Stomach (tissue), 8 donors: ENCODE measurements at regions not wholly inside any gene's neighbourhood (a gene's known extent, or its start where the extent isn't known, plus 50 kb on each side); places are given as distances from the start of the nearest gene placed in this dataset.

Experiments
- DNase-seq, 2 donors: peaks; one replicate each; pipeline versions ENCODE4 v3.0.0 to v3.0.0-alpha.2; 2013 to 2019
- H3K27ac ChIP-seq, 5 donors: fragments of 200-600 bp in 4 of 5; sonication (generic) in 4 of 5; one replicate each; pipeline ENCODE4 v1.5.1; 2013 to 2019; ENCODE audit warnings: mild to moderate bottlenecking in 1 of 5, moderate library complexity in 1 of 5
- H3K27me3 ChIP-seq, 3 donors: fragments of 200-600 bp; sonication (generic); one replicate each; pipeline ENCODE4 v1.5.1; 2017 to 2019; ENCODE audit warnings: mixed run types in 1 of 3
- H3K36me3 ChIP-seq, 4 donors: fragments of 200-600 bp; sonication (generic); 1 replicate in 3 of 4; 2 replicates in 1 of 4; pipeline ENCODE4 v1.5.1; 2016 to 2019
- H3K4me1 ChIP-seq, 4 donors: fragments of 200-600 bp; sonication (generic); one replicate each; pipeline ENCODE4 v1.5.1; 2016 to 2019
- H3K4me3 ChIP-seq, 4 donors: fragments of 200-600 bp; sonication (generic) in 3 of 4; one replicate each; pipeline ENCODE4 v1.5.1; 2016 to 2019; ENCODE audit warnings: mild to moderate bottlenecking in 1 of 4
- H3K9me3 ChIP-seq, 4 donors: fragments of 200-600 bp; sonication (generic); one replicate each; pipeline ENCODE4 v1.5.1; 2016 to 2019
- EP300 ChIP-seq: sonication (generic); formaldehyde crosslinking; IDR thresholded peaks from one replicate; pipeline ENCODE4 v1.6.1; 2017; ENCODE audit warnings: antibody characterized with exemption
- POLR2A ChIP-seq, 4 donors: fragments of 450-650 bp; IDR thresholded peaks; one replicate each; pipeline ENCODE4 v1.6.1; 2016; ENCODE audit warnings: antibody characterized with exemption in 4 of 4, control low read depth in 2 of 4, mild to moderate bottlenecking in 1 of 4, moderate library complexity in 1 of 4
- POLR2AphosphoS5 ChIP-seq, 3 donors: sonication (generic); formaldehyde crosslinking; IDR thresholded peaks; one replicate each; pipeline ENCODE4 v1.6.1; 2016; ENCODE audit warnings: antibody characterized with exemption in 3 of 3
- WGBS, 5 donors: extraction: QIAGEN DNeasy Blood & Tissue Kit in 3 of 5; methylation state at CpG; one replicate each; pipeline versions ENCODE4 v1.1.5 to v1.1.7; 2013 to 2018; 5-methylcytosine and 5-hydroxymethylcytosine counted together
- intact Hi-C: fragments of 100-400 bp; cut with DNase I; formaldehyde crosslinking; loops from one replicate; pipeline ENCODE4 v1.15.1; 2023; ENCODE audit warnings: low total_unique reads
- TF ChIP-seq, protein P1 (sequence below), 7 experiments: fragments of 450-650 bp in 4 of 7; fragments of 200-600 bp in 3 of 7; sonication (generic) in 3 of 7; IDR thresholded peaks; one replicate each; pipeline ENCODE4 v1.5.1; 2016 to 2019; ENCODE audit warnings: antibody characterized with exemption in 7 of 7, control low read depth in 2 of 7, mild to moderate bottlenecking in 1 of 7
- donor health status: healthy with polysubstance abuse.
- donor health status: Bipolar disorder and iron deficiency.
- donor health status: healthy.

DNA sequence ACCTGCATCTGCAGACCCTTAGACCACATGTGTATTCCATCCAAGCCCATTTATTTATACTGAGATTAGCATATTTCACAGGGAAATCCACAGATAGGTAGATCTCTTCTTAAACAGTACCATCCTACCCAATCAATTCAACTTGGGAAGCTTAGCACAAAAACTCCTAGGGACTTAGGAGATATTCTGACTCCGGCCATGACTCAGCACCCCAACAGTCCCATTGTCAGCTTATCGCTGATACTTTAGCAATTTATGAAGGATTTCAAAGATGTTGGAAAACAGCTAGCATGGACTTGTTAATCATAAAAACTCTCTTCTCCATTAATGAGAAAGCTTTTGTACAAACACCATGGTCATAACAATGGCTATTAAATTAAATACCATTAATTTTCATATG, 236.2 kb upstream of the PREP start:
- H3K27me3 ChIP-seq = no peaks in the 10 kb centered on the region
- no peak overlapping the region for H3K27ac ChIP-seq
- H3K36me3 ChIP-seq = no peaks in the 10 kb centered on the region
- intact Hi-C loops = no loop called here
- TF ChIP-seq EP300 (no peak), POLR2A (IDR thresholded peaks at IDR 0.05) (no peak), POLR2AphosphoS5 (IDR thresholded peaks at IDR 0.05) (no peak)
- TF ChIP-seq, protein P1, sequence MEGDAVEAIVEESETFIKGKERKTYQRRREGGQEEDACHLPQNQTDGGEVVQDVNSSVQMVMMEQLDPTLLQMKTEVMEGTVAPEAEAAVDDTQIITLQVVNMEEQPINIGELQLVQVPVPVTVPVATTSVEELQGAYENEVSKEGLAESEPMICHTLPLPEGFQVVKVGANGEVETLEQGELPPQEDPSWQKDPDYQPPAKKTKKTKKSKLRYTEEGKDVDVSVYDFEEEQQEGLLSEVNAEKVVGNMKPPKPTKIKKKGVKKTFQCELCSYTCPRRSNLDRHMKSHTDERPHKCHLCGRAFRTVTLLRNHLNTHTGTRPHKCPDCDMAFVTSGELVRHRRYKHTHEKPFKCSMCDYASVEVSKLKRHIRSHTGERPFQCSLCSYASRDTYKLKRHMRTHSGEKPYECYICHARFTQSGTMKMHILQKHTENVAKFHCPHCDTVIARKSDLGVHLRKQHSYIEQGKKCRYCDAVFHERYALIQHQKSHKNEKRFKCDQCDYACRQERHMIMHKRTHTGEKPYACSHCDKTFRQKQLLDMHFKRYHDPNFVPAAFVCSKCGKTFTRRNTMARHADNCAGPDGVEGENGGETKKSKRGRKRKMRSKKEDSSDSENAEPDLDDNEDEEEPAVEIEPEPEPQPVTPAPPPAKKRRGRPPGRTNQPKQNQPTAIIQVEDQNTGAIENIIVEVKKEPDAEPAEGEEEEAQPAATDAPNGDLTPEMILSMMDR (IDR thresholded peaks at IDR 0.05) = no peak
- DNase-seq = no peak
- 92 to 98% (median 96%) methylated on average over 2 of the region's 2 CpGs for WGBS, 5 donors
- H3K4me3 ChIP-seq = no peak overlapping the region
- peaks cover 0 to 4% (median 0%) of the 10 kb centered on the region in 4 donors for H3K4me1 ChIP-seq
- H3K9me3 ChIP-seq = no peaks in the 10 kb centered on the region

DNA sequence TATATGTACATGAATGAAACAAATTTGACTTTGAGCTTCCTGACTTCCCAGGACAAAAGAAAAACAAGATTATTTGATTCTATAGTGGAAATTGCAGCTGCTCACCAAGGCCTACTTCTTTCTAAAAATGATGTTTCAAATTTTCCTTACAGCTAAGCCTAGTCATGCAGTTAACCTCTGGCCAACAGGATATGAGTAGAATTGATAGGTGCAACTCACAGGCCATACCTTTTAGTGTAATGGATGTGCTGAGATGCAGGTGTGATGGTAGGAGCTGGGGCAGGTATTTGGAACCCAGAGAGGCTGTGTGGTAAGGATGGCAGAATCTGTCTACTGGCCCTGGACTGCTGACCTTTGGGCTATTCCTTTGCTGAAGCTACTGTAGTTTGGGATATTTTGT, 230.9 kb upstream of the PREP start:
- intact Hi-C loops = no loop called here
- Histone ChIP-seq H3K4me1 (no peaks in the 10 kb centered on the region), H3K4me3 (no peak overlapping the region), H3K27me3 (no peaks in the 10 kb centered on the region), H3K36me3 (no peaks in the 10 kb centered on the region), H3K27ac (no peak overlapping the region), H3K9me3 (peaks cover 0 to 9% (median 0%) of the 10 kb centered on the region in 4 donors)
- DNase-seq = no peak
- TF ChIP-seq POLR2A (IDR thresholded peaks at IDR 0.05) (no peak), POLR2AphosphoS5 (IDR thresholded peaks at IDR 0.05) (no peak), EP300 (no peak)
- TF ChIP-seq, protein P1 (IDR thresholded peaks at IDR 0.05) = no peak

DNA sequence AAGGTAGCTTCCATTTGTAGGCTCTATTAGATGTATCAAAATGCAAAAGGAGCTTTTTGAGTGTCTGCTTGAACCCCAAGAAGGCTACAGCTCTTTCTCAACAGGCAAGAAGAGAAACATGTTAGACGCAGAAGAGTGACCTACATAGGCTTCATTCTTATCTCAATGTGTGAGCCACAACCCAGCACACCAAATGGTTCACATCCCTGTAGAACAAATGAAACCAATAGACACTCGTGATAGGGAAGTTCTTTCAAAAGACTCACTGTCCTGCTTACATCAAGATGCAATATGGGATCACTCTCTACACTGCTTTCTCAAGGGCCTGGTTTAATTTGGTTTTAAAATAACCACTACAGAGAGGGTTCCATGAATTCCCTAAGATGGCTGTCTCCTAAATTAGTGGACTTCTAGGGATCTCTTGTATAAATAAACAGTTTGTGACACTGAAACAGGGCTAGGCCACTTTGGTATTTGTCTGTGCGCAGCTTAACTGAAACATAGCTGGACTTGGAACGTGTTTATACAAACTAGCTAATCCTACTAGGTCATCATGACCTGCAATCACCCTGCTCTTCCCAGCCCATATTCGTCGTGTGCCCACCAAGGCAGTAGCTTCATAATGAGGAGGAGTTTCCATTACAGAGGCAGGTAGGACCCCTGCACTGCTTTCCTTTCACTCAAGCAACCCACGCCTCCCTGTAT, 225.4 kb upstream of the PREP start:
- H3K27me3 ChIP-seq = no peaks in the 10 kb centered on the region
- 79 to 81% (median 80%) methylated on average over 7 of the region's 7 CpGs for WGBS, 5 donors
- peak in 1 of 3 donors; percentile 4 for TF ChIP-seq POLR2AphosphoS5 (IDR thresholded peaks at IDR 0.05)
- no peak for TF ChIP-seq EP300
- intact Hi-C loops = no loop called here
- H3K36me3 ChIP-seq = no peaks in the 10 kb centered on the region
- DNase-seq = no peak
- peak overlapping the region in 1 of 5 donors; percentile 22 for H3K27ac ChIP-seq
- H3K4me1 ChIP-seq = no peaks in the 10 kb centered on the region
- peaks cover 0 to 8% (median 0%) of the 10 kb centered on the region in 4 donors for H3K9me3 ChIP-seq
- H3K4me3 ChIP-seq = no peak overlapping the region

DNA sequence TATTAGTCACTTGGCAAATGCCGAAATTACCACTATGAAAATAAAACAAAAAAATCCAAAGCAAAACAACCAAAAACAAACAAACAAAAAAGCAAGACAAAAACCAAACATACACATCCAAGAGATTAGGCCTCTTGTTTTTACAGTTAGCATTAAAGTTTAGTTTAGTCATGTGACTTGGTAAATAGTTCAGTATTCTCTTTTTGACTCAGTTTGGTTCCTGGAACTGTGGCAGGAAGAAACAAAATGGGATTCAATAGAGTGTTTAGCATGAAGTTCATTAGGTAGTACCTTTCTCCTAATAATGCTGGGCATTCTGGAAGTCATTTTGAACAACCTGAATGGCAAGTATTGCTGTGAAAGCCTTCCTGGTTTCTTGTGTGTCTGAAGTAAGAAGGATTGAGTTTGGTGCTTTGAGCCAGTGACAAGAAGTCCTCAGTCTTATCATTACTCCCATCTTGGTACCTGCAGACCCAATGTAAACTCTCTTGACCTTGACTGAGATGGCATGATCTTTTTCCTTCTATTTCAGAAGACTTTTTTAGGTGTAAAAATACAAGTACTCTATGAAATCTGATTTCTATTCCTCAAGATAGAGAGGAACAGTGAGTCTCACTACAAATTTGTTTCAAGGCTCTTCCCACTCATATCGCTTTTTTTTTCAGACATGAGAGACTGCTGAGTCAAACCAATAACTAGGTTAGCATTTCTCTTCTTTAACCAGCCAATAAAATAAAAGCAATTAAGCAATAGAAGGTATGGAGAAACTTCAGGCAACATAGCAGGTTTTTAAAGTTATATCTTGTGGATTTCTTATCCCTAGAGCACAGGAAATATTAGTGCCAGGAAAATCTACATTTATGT, 223.6 kb upstream of the PREP start:
- intact Hi-C loops = no loop called here
- no peaks in the 10 kb centered on the region for H3K36me3 ChIP-seq
- H3K27me3 ChIP-seq = no peaks in the 10 kb centered on the region
- no peak for DNase-seq
- TF ChIP-seq, protein P1 (IDR thresholded peaks at IDR 0.05) = no peak
- TF ChIP-seq EP300 (no peak), POLR2AphosphoS5 (IDR thresholded peaks at IDR 0.05) (no peak), POLR2A (IDR thresholded peaks at IDR 0.05) (no peak)
- no peak overlapping the region for H3K4me3 ChIP-seq
- WGBS, 5 donors = 83 to 91% (median 87%) methylated on average over 2 of the region's 2 CpGs
- no peaks in the 10 kb centered on the region for H3K9me3 ChIP-seq
- H3K4me1 ChIP-seq = no peaks in the 10 kb centered on the region
- H3K27ac ChIP-seq = no peak overlapping the region
